Jurkat, Clone E6-1 (cell line): ENCODE measurements at regions not wholly inside any gene's neighbourhood (a gene's known extent, or its start where the extent isn't known, plus 50 kb on each side); places are given as distances from the start of the nearest gene placed in this dataset.
"Not testable (repeated sequence)": the region's sequence is repeated elsewhere in the genome, so short reads cannot be mapped to it uniquely, and the experiment has no call there.

Source experiments
- DNase-seq: peaks from one replicate; pipeline ENCODE4 v3.0.0-alpha.2; 2011; ENCODE audit warnings: low read depth, low spot score
- H3K4me3 ChIP-seq: 2 replicates; pipeline ENCODE4 v1.5.1; 2011; ENCODE audit warnings: mild to moderate bottlenecking, low read length, control low read depth, moderate library complexity

DNA sequence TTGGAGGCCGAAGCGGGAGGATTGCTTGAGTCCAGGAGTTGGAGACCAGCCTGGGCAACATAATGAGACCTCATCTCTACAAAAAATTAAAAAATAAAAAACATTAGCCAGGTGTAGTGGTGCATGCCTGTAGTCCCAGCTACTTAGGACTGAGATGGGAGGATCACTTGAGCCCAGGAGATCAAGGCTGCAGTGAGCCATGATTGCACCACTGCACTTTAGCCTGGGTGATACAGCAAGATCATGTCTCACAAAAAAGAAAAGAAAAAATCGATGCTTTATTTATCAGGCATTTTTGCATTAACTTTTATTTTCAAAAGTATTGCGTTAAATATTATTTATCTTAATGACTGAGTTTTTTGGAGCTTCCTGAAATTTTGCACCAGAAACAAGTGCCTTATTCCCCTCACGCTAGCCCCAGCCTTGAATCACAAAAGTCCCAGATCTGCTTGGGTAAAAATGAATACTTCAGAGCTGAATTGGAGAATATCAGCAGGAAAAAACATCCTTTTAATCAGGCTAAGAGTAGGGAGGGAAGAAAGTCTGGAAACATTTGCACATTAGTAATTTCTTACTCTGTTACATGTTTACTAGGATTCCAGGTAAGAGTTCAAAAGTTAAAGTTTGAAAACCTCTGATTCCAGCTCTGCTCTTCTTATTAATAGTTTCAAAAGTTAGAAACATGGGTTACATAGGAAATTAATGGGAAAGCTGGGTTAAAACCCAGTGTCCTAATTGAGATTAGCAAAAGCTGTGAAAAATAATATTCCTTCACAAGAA lies 111.4 kb upstream of the FOXN2 start:
- no peak for DNase-seq
- H3K4me3 ChIP-seq, result no peak overlapping the region

DNA sequence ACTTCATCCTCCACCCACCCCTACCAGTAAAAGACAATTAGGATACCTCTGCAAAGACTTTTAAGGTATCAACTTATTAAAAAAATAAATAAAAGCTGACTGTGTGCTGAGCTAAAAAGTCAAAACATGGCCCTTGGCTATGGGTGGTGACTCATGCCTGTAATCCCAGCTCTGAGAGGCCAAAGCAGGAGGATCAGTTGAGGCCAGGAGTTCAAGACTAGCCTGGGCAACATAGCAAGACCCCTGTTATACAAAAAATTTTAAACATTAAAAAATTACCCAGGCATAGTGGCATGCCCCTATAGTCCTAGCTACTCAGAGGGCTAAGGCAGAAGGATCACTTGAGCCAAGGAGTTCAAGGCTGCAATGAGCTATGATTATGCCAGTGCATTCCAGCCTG lies 110.8 kb upstream of the FOXN2 start:
- DNase-seq, result no peak
- H3K4me3 ChIP-seq, result no peak overlapping the region

DNA sequence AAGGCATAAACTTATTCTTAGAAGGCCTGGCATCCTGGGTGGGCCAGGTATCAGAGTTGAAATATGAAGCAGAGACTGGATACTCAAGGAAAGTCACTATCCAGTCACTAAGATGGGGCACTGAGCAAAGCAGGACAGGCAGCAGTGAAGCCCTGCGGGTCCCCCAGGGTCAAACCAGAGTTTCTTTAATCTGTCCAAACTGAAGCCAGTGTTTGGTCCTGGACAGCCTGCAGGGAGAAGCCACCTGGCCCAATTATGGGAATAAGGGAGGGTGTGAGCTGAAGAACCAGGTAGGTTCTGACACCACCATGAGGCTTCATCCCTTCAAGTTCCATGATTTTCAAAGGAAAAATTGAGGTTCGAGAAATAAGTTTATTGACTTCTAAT lies 109.7 kb upstream of the FOXN2 start:
- H3K4me3 ChIP-seq, result no peak overlapping the region
- no peak for DNase-seq

DNA sequence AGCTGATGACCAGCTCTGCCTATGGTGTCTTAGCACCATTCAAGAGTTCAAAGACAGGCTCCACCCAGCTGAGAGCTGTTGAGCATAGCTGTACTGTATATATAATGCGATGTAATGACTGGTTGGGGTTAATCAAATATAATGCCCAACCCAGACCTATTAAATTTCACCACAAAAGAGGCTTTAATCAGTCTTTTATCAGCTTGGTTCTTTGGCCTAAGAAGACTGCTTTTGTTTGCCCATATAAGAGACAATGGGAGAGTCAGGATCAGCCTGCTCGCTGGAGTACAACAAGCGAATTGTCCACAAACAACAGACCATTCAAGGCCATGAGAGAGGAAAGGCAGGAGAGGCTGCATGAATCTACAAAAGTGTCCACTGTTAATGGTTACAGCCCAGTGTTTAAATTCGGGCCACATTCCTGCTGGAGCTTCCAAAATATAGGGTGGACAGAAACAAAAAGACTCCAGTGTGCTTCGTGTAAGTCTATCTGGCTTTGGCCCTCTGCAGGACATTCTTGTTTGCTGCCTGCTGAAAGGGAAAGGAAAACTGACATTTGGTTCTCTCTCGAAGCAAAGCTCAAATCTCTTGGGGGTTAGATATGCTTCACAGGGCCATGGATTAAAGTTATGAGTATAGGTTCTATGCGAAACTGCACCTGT lies 109.2 kb upstream of the FOXN2 start:
- DNase-seq, result no peak

DNA sequence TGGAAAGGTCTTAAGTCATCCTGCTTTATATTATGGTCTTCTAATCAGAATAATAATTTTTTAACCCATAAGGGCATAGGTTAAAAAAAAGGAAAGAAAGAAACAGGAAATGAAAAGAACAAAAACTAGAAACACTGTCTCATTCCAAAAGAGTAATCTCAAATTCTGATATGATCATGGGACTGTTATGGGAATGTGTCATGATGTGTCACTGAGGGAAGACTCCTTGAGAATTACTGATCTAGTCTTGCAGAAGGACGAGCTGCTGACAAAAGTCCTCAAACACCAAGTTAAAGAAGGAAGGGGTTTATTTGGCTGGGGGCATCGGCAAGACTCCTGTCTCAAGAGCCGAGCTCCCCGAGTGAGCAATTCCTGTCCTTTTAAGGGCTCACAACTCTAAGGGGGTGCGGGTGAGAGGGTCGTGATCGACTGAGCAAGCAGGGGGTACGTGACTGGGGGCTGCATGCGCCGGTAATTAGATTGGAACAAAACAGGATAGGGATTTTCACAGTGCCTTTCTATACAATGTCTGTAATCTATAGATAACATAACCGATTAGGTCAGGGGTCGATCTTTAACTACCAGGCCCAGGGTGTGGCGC lies 108.3 kb upstream of the FOXN2 start:
- not testable (repeated sequence) for DNase-seq, H3K4me3 ChIP-seq

More for the DNA sequence above, 109.2 kb upstream of the FOXN2 start:
- H3K4me3 ChIP-seq, result no peak overlapping the region

DNA sequence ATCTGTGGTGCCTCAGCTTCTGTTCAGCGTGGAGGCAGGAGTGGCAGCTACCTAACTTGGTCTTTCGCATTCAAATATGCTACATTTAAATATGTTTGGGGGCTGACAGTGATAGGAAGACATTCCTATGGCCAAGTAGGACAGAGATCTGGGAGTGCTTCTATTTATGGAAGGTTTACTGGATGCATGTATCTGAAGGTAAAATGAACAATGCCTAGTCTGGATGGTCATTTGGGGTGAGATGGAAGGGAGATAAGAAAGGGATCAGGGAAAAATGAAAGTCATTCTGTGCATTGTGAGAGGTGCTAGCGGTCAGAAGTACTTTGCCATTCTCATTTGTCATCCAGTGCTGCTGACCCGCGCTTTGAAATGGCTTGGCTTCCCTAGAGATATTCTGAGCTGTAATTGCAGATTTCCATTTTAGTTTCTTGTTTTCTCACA lies 107.3 kb upstream of the FOXN2 start:
- no peak overlapping the region for H3K4me3 ChIP-seq
- no peak for DNase-seq

DNA sequence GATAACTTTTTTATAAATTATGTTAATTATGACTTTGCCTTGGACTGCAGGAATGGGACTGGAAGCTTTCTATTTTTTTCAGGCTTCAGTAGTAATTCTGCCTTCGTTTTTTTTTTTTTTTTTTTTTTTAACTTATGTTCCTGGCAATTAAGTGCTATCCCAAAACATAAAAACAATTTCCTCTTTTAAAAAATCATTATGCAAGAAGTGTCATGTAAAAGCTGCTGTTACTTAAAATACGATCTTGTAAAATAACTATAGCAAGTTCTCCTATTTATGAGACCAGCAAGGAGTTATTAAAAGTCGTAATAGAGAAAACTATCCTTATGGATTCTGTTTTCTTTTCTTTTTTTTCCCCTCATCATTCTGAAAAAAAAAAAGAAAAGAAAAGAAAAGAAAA lies 106.6 kb upstream of the FOXN2 start:
- no peak overlapping the region for H3K4me3 ChIP-seq
- DNase-seq, result no peak

DNA sequence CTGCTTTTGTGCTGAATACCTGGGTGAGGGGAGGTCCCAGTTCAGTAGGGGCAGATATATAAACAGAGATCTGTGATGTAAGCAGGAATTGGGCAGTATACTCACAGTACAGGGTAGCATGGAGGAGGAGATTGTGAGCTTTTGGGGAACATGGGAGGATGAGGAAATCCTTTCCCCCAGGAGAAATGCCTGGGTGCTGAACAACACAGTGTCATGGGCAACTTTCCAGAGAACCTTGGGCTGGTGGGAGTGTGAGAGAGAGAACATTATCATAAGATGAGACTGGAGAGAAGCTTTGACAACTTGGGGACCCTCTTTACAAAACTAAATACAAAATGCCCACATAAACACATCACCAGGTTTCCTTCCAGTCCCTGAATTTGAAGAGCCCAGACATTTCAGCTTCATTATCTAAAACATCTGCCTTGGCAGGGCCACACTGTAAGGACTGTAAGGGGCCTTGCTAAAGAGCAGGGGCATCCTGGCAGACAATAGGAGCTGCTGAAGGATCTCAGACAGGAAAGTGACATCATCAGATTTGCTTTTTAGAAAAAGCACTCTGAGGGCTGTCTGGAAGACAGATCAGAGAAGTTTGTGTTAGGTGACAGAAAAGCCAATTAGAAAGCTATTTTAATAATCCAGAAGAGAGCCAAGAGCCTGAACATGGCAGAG lies 105.1 kb upstream of the FOXN2 start:
- no peak overlapping the region for H3K4me3 ChIP-seq
- DNase-seq, result no peak

DNA sequence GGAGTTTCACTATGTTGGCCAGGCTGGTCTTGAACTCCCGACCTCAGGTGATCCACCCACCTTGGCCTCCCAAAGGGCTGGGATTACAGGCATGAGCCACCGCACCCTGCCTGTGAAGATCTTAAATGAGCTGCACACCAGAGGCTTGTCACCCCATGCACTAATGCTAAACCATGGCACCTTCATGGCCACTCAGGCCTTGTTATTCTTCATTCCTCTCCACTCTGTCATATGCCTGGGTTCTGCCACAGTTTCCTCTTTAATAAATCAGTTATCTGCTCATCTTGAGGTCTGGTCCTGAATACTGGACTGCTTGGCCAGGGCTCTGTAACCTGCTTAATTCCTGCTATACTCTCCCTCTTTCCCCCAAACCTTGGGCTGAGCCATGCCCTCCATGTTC lies 104.3 kb upstream of the FOXN2 start:
- DNase-seq, result no peak
- H3K4me3 ChIP-seq, result no peak overlapping the region

DNA sequence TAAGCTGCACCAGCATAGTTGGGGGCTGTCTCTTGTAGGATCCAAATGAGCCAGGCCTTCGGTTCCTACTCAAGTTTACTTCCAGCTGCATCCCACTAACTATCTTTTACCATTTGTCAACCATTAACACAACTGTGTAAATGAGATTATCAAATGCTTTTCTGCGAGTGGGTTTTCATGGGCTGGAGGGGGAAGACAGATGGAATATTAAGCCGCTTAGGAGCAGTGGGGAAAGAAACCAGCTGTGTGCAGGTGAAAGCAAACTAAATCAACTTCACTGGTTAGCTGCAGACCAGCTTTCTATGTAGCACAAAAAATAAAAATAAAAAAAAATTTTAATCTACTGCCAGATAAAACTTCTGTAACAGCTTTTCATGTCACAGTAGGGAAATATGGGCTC lies 100.8 kb upstream of the FOXN2 start:
- DNase-seq, result no peak
- no peak overlapping the region for H3K4me3 ChIP-seq

DNA sequence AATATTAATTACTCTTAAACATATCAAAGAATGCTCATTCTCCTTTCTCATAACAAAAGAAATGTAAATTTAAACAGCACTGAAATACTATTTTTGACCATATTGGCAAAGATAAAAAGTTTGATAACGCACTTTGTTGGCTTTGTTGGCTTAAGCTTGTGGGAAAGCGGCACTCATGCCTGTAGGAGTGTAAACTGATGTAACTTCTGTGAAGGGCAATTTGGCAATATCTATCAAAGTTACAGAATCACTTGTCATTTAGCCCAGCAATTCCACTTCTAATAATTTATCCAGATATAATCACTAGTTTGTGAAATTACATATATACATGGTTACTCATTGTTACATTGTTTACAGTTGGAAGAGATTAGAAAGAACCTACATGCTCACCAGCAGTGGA lies 96.3 kb upstream of the FOXN2 start:
- no peak for DNase-seq
- H3K4me3 ChIP-seq, result no peak overlapping the region

DNA sequence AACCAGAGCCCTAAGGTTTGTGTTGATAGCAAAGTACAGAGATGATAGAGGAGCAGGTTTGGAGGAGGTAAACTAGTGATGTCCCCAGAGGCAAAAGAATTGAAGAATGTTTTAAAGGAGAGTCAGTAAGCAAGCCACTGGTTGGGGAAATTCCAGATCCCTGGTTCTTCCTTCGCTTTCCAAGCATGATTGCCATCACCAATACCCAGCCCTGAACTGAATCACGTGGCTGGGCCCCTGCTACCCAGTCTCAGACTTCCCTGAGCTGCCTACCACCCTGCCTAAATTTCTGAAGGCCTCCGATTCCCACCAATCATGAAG lies 95.3 kb upstream of the FOXN2 start:
- DNase-seq, result no peak
- H3K4me3 ChIP-seq, result no peak overlapping the region

DNA sequence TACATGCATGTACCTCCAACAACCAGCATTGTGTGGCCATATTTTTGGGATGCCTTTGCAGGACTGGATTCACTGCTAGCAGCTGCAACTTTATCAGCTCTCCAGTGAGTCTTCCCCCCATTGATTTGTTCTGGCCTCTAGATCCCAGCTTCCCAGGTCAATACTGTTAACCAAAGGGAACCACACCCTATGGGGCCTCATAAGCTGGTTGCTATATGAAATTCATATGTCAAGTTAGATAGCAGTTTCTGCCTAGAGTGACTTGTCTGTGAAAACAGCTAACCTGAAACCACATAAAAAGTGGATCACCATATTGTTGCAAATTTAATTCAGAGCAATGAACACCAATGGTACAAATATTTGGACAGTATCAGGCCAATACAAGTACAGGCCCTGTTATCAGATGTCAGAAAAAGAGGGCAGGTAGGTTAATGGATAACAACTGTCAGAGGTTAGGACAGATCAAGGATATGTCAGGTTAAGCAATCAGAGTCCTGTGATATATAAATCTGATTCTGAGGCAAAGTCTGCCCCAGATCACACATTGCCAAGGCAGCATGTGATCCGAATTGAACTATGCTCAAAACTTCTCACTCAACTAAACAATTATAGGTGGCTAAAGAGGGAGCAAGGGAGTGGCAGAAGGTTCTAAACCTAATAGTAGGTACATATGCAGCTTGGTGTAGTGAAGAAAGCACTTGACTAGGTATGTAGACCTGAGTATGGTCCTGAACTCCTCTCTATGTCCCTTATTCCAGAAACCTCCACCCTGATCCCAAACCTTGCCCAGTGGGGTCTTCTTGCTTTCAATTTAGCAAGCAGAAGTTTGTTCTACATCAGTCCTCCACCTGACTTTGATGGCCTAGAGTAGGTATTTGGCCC lies 94.7 kb upstream of the FOXN2 start:
- DNase-seq, result no peak
- no peak overlapping the region for H3K4me3 ChIP-seq

DNA sequence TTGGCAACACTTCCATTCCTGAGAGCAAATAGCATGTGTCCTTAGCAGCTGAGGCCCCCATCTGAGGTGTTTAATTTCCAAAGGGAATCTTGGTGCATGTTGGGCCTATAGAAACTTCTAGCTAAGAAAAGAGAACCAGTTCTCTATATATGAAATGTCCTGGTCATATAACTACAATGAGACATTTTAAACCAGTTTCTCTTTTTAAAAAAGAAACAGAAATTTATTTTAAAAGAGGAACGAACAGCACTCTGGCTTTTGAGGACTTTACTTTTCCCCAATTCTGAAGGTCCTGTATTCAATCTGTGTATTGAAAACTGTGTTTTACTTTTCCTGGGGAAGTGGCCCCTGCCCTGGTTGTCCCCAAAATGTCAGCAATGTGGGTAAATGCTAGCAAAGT lies 94.0 kb upstream of the FOXN2 start:
- DNase-seq, result no peak
- no peak overlapping the region for H3K4me3 ChIP-seq

DNA sequence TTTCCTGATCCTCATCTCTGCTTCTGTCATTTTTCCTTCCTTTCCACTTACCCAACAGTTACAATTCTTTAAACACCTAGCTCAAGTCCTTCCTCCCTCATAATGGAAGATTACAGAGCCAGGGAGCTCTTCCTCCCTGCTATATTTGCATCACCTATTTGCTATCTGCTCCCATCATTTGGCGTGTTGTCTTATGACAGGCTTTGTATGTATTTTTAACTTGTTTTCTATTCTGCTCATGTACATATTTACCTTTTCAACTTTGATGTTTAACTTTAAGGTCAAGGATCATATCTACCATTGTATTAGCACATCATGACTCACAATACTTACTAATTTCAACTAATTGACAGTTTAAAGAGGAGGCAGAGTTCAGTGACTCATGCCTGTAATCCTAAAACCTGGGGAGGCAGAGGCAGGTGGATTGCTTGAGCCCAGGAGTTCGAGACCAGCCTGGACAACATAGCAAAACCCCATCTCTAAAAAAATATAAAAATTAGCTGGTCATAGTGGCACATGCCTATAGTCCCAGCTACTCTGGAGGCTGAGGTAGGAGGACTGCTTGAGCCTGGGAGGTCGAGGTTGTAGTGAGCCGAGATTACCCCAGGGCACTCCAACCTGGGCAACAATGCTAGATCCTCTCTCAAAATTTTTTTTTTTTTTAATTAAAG lies 92.5 kb upstream of the FOXN2 start:
- DNase-seq, result no peak
- no peak overlapping the region for H3K4me3 ChIP-seq

DNA sequence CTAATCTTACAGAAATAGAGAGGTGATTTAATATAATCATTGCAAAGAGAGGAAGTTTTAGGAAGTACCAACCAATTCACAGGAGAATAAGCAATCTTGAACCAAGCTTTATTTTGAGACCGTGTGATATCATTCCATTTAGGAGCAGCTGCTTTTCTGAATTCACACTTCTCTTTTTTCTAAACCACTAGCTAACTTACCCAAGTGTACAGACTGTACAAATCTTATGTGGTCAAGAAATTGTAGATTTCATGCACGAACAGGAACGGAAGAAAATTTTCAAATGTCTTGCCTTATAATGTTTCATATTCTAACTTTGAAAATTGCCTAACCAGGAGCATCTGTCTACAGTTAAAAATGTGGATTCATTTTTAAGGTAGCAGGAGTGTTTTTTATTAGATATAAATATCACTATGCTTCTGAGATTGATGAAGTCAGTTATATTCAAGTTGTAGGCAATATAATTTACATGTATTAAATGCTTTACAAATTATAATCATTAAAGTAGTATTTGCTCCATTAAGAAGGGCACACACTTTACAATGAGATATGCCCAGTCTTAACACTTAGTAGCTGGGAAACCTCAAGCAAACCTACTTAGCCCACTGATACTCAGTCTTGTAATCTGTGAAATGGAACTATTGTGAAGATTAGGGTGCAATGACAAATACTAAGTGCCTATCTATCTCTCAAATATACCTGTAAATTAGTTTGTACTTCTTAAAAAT lies 86.7 kb upstream of the FOXN2 start:
- no peak overlapping the region for H3K4me3 ChIP-seq

DNA sequence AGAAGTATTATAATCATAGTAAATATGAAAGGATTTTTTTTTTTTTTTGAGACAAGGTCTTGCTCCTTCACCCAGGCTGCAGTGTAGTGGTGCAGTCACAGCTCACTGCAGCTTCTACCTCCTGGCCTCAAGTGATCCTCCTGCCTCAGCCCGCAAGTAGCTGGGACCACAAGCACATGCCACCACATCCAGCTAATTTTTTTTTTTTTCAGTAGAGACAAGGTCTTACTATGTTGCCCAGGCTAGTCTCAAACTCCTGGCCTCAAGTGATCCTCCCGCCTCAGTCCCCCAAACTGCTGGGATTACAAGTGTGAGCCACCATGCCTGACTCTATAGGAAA lies 86.2 kb upstream of the FOXN2 start:
- no peak overlapping the region for H3K4me3 ChIP-seq
- no peak for DNase-seq

More for the DNA sequence above, 86.7 kb upstream of the FOXN2 start:
- DNase-seq, result no peak

DNA sequence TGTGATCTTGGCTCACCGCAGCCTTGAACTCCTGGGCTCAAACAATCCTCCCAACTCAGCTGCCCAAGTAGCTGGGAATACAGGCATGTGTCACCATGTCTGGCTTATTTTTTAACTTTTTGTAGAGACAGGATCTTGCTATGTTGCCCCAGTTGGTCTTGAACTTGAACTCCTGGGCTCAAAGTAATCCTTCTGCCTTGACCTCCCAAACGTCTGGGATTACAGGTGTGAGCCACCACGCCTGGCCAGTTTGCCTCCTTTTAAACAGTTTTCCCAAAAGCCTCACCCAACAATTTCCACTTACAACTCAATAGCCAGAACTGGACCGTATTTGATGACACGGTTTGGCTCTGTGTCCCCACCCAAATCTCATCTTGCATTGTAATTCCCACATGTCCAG lies 85.4 kb upstream of the FOXN2 start:
- no peak overlapping the region for H3K4me3 ChIP-seq
- DNase-seq, result no peak
